ENCODE measurements at regions not wholly inside any gene's neighbourhood (a gene's known extent, or its start where the extent isn't known, plus 50 kb on each side); places are given as distances from the start of the nearest gene placed in this dataset.
"Not testable (repeated sequence)": the region's sequence is repeated elsewhere in the genome, so short reads cannot be mapped to it uniquely, and the experiment has no call there.

DNA sequence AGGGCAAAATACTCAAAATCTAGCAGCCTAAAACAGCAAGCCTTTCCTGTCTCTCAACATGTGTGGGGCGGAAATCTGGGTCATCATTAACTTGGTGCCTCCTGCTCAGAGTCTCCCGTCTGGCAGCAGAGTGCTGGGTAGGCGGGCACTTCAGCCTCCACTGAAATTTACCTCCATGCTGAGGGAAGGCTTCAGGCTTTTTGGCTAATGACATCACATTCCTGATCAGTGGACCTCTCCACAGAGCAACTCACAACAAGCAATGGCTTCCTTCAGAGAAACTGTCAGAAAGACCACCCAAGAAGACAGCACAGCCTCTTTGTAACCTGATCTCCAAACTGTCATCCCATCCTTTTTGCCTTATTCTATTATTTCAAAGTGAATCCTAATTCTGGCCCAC lies 1109.0 kb downstream of the UQCRFS1 start:
- DNase-seq = no peak

DNA sequence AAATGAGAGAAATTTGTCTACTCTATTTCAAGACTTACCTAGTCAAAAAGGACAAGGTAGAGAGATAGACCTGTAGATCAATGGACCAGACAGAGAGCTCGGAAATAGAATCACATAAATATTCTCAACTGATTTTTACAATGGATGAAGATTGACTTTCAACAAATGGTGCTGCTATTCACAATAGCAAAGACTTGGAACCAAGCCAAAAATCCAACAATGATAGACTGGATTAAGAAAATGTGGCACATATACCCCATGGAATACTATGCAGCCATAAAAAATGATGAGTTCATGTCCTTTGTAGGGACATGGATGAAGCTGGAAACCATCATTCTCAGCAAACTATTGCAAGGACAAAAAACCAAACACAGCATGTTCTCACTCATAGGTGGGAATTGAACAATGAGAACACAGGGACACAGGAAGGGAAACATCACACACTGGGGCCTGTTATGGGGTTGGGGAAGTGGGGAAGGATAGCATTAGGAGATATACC lies 1128.2 kb downstream of the UQCRFS1 start:
- not testable (repeated sequence) for DNase-seq

DNA sequence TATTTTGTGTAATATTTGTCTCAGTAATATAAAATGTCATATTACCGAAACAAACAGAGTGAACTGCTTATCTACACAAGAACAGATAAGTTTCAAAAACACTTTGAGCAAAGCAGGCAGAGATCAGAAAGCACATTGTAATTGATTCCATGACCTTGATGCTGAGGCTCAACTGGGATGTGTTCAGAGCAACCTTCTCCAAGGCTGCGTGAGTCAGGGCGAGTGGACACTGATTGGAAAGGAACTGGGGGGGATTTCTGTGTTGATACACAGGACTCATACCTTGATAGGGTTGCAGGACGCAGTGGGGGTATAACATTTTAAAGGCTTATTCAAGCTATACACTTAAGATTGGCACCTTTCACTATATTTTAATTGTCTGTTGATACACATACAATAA lies 1136.3 kb downstream of the UQCRFS1 start:
- no peak for DNase-seq

DNA sequence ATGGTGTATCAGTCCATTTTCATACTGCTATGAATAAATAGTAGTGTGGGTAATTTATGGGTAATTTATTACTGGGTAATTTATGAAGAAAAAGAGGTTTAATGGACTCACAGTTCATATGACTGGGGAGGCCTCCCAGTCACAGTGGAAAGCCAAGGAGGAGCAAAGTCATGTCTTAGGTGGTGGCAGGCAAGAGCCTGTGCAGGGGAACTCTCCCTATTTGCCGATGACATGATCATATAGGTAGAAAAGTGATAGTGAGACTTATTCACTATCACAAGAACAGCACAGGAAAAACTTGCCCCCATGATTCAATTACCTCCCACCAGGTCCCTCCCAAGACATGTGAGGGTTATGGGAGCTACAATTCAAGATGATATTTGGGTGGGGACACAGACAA lies 1137.7 kb downstream of the UQCRFS1 start:
- no peak for DNase-seq

DNA sequence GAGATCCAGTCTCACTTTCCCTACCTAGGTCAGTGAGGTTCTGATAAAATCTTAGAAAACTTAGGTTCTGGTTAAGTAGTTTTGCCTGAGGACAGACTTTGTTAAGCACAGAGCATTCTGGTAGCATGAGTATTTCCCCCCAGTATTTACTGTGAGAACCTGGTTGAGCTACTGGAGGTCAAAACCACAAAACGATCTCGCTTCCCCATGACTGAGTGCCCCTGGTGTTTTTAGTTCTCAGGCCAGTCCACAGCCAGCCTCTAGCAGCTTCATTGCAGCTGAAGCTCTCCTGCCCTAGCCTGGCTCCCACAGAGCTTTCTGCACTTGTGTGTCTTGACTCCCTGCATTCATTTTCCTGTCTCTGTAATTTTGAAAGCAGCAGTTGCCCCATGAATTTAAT lies 1138.2 kb downstream of the UQCRFS1 start:
- no peak for DNase-seq

DNA sequence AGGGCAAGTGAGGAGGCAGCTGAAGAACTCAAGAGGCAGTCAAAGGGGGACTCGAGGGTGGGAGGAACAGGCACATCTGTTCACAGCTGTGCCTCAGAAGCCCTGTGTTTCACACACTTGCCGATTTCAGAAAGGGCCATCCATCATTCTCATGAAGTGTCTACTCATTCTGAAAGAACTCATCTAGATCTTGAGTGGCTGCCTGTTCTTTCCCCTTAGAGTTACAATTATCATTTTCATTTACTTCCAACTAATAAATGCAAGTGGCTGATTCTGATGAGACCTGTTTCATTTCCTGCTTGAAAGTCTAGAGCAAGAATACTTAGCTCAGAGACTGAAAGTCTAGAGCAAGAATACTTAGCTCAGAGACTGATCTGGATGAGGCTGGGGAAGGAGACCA lies 1145.1 kb downstream of the UQCRFS1 start:
- no peak for DNase-seq

DNA sequence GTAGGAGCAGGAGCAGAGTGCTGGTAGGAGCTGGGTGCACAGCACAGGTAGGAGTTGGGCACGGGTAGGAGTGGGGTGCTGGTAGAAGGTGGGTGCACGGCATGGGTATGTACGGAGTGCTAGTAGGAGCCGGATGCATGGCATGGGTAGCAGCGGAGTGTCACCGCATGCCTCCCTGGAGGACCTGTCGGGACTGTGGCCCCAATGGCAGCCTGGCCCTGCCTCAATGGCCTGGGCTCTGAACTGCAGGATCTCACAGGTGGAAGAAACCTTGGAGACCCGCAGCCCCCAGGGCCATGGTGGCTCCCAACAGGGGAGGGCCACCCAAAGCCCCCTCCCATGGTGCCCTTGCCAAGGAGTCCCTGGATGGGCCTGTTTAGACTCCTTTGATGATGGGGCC lies 1146.0 kb downstream of the UQCRFS1 start:
- no peak for DNase-seq

DNA sequence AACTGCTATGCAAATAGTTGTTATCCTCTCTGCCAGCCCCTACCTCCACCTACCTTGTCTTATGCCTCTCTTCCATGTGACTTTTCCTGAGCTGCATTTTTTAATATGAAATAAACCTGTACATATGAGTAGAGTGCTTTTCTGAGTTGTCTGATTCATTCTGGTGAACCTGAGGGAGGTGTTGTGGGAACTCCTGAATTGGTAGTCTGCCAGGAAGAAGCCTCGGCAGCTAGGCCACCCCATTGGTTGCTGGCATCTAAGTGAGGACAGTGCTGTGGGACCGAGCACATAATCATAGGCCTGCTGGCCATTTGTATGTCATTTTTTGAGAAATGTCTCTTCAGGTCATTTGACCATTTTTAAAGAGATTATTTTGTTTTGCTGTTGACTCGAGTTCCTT lies 1146.8 kb downstream of the UQCRFS1 start:
- DNase-seq = no peak

DNA sequence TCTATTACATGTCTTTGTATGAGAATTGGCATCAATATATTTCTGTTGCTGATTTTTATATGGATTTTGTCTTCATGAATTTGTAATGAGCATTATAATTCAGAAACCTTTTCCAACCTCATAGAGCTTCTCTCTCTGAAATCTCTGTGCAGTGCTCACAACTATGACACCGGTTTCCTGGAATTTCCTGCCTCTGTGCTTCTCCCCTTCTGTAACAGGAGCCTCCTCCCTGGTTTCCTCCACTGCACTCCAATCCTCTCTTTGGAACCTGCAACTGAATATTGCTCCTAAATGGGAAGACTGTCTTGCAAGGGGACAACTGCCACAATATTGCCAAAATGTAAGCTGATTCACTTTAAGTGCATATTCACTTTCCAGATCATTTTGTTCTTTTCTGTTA lies 1147.9 kb downstream of the UQCRFS1 start:
- DNase-seq = no peak

DNA sequence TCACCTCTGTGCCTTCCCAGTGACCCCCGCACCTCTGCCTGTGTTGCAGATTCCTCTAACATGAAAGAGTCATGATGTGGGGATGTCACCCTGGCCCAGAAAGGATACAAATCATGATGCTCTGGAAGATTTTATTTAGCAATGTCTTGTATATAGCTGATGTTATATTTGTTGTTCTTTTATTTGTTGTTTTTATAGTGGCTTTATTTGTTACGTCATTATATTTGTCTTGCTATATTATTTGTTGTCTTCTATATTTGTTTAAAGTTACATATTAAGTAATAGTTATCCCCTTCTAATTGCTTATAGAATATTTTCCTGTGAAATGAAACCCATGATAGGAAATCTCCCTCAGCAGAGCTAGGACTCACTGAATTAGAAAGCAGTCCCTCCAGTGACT lies 1149.2 kb downstream of the UQCRFS1 start:
- no peak for DNase-seq

DNA sequence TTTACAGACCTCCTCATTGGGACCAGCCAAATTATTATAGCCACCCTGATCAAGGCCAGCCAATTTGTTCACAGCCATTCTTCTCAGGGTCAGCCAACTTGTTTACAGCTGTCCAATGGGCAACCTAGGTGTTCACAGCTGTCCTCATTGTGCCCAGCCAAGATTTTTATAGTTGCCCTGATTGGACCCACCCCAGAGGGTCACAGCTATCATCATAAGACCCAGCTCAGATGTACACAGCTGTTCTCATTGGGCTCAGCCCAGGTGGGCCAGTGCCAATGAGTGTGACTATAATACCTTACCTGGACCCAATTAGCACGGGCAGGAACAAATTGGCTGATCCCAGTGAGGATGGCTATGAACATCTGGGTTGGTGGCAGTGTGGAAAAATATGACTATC lies 1151.8 kb downstream of the UQCRFS1 start:
- DNase-seq = no peak

DNA sequence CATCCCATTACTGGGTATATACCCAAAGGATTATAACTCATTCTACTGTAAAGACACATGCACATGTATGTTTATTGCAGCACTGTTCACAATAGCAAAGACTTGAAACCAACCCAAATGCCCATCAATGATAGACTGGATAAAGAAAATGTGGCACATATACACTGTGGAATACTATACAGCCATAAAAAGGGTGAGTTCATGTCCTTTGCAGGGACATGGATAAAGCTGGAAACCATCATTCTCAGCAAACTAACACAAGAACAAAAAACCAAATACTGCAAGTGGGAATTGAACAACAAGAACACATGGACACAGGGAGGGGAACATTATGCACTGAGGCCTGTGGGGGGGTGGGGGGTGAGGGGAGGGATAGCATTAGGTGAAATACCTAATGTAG lies 1155.9 kb downstream of the UQCRFS1 start:
- DNase-seq = not testable (repeated sequence)

DNA sequence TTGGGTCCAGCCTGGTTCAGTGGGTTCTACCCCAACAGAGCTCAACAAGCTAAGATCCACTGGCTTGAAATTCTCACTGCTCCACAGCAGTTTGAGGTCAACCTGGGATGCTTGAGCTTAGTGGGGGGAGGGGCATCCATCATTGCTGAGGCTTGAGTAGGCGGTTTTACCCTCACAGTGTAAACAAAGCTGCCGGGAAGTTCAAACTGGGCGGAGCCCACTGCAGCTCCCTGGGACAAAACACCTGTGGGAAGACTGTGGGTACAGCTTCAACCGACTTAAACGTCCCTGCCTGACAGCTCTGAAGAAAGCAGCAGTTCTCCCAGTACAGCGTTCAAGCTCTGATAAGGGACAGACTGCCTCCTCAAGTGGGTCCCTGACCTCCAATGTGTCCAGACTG lies 1161.9 kb downstream of the UQCRFS1 start:
- no peak for DNase-seq

DNA sequence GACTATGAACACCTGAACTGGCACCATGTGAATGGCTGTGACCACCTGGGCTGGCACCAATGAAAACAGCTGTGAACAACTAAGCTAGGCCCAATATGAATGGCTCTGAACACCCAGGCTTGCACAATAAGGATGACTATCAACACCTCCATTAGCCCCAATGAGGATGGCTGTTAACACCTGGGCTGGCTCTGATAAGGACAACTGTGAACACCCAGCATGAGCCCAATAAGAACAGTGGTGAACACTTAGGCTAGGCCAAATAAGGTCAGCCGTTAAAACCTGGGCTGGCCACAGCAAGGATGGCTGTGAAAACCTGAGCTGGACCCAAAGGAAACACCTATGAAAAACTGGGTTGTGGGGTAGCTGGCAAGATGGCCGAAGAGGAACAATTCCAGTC lies 1163.1 kb downstream of the UQCRFS1 start:
- DNase-seq = no peak

DNA sequence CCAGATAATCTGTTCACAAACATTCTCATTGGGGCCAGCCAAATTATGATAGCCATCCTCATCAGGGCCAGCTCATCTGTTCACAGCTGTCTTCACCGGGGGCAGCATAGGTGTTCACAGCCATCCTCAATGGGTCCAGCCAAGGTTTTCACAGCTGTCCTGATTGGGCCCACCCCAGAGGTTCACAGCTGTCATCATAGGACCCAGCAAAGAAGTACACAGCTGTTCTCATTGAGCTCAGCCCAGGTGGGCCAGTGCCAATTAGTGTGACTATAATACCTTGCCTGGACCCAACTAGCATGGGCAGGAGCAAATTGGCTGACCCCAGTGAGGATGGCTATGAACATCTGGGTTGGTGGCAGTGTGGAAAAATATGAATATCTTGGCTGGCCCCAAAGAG lies 1166.0 kb downstream of the UQCRFS1 start:
- DNase-seq = no peak

DNA sequence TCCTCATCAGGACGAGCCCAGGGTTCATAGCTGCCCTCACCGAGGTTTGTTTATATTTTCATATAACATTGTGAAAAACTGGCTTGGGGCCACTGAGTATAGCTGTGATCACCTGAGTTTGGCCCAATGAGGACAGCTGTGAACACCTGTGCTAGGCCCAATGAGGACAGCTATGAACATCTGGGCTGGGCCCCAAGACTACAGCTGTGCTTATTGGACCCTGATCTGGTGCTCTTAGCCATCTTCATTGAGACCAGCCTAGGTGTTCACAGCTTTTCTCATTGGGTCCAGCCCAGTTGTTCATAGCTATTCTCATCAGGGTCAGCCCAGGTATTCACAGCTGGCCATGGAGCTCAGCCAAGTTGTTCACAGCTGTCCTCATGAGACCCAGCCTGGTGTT lies 1167.3 kb downstream of the UQCRFS1 start:
- DNase-seq = no peak

DNA sequence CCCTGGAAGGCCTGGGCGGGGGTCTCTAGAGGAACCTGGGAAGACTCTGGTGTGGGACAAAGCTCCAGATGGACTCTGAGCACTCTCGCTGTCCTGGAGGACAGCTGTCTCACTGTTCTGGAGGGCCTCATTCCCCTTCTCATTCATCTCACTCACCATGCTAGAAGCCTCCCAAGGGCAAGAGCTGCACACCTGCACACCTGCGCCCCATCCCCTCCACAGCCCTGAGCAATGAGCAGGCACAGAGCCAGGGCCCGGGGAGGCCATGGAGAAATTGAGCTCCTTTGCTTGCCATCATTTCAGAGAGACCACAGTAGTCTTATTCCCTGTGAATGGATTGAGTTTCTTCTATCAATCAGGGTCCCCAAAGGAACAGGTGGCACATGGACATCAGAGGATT lies 1168.5 kb downstream of the UQCRFS1 start:
- no peak for DNase-seq

DNA sequence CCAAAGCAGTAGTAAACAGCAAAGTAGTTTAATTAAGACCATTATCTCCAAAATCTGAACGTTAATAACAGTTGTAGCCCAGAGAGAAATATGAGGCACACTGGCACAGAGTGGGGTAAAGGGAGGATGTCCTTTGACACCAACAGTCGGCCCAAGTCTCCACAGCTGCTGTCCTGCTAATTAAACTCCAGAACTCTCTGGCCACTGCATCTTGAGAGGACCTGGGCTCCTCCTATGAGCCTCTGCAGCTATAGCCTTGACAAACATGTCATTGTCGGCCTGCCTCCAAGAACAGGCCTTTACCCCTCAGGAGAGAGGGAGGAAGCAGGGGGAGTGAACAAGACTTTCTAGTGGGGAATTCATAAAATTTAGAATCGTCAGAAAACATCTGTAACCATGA lies 1170.4 kb downstream of the UQCRFS1 start:
- no peak for DNase-seq

DNA sequence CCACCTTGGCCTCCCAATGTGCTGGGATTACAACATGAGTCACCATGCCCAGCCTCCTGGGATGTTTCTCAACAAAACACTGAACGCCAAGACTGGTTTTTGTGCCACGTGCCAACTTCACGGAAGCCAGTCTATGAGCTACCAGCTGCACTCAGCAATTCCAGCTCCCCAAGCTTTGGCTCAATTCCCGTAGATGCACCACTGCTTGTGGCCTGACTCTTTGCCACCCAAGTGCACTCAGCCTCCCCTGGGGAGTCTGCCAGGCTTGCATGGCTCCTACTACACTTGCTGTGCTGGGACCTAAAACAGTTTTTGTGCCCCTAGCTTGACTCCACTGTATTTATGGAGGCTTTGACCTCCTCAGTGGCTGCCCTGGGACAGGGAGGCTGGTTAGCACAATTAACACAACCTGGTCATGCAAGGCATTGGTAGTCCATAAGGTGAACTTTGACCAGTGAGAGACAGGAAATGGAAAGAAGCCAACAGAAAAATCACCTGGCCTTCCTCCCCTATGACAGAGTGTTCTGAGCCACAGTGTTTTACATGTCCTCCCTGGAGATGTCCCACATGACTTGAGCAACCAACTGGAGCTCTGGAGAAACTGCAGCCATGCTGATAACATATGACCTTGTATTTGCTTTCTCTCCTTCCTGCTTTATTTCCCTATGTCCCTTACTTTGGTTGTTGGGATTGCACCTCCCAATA lies 1173.1 kb downstream of the UQCRFS1 start:
- no peak for DNase-seq

DNA sequence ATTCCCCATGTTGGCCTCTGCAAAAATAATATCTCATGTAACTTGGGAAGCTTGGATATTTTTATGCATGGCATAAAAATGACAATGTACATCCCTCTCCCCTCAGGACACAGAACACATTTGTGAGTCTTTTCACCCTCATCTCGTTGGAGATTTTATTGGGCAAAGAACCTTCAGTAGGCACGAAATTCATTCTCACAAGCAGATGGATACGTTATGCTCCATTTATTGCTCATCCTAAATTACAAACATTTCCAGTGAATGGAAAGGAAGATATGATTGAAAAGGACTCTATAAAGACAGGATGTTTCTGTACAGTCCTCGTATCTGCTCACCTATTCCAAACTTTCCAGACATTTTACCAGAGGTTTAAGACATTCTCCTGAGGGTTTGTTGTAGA lies 1175.8 kb downstream of the UQCRFS1 start:
- no peak for DNase-seq

DNA sequence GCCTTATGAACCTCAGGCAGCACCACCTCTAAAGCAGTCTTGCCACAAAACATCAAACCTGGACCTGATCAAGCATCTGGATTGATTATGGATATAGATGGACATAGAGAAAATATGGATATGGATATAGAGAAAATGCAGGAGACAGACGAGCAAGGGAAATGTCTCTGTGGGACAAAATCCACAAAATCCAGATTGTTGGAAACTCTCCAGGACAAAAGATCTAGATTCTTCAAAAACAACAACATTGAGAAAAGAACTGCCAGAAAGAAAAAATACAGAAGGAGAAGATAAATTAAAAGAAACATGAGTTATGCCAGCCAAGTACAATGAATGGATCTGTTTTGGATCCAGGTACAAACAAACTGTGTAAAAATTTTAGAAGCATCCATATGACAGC lies 1176.5 kb downstream of the UQCRFS1 start:
- DNase-seq = no peak

DNA sequence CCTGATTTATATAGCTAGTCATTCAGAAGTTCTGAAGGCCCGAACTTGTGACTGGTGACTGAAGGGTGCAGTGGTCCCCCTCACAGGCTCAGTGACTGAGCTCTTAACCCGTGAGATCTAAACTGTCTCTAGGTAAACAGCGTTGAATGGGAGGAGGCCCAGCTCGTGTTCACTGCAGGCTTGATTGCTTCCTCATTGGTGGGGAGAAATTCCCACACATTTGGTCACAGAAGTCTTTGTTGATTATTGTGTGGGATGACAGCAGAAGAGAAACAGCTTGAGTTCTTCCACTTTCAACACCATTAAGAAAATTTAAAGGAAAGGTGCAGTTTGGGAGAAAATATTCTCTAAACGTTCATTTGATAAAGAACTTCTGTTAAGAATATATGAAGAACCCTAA lies 1178.0 kb downstream of the UQCRFS1 start:
- DNase-seq = no peak

DNA sequence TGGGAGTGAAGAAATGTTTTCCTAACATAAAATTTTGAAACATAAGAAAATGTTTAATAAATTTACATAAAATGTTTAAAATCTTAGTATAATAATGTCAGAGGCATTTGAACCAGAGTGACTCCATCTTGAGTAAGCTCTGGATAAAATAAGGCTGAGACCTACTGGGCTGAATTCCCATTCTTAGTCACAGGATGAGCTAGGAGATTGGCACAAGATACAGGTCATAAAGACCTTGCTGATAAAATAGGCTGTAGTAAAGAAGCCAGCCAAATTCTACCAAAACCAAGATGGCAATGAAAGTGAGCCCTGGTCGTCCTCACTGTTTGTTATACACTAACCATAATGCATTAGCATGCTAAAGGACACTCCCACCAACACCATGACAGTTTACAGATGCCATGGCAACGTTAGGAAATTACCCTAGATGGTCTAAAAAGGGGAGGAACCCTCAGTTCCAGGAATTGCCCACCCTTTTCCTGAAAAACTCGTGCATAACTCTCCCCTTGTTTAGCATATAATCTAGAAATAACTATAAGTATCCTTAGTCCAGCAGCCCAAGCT lies 1184.0 kb downstream of the UQCRFS1 start:
- DNase-seq = no peak

DNA sequence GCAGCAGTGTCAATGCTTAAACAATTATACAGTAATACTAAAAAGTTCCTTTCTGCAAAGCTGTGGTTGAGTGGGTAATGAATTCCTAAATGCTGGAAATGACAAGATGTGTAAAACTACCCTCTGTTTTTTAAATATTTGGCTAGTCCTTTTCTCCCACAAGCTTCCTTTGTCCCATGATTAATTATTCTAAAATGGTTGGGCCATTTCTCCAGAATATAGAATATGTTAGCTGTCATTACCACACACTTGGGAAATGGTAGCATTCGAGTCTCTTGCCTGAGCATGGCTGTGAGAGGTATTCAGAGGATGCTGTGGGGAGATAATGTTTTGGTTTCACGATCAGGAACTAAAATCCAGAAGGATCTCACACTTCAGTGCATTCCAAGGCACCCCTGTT lies 1185.8 kb downstream of the UQCRFS1 start:
- DNase-seq = no peak

DNA sequence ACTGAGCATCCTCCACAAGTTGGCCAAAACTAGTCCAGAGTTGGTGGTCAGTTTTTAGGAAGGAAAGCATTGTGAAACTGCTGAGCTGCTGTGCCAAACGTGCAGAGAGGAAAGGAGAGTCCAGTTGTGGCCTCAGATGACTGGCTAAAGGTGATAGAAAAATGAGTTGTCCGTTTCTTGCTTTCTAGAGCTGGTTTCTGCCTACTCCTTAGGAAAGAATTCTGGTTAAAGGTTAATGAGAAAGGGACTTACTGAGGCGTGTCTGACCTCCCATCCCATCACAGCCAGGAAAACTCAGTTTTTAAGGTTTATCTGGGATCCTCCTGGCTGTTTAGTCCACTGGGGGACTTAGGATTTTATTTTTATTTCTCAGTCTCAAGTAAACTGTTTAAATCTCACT lies 1186.3 kb downstream of the UQCRFS1 start:
- no peak for DNase-seq

Data from hematopoietic multipotent progenitor cell treated with erythropoietin and hydrocortisone succinate and interleukin-3 and kit ligand, for 6 days (in vitro differentiated cells).